GM12878 (cell line): ENCODE measurements at regions not wholly inside any gene's neighbourhood (a gene's known extent, or its start where the extent isn't known, plus 50 kb on each side); places are given as distances from the start of the nearest gene placed in this dataset.

ENCODE experiments used
- ATAC-seq: fragments of 200-7000 bp; cut with Tn5 transposase; 3 replicates; pipeline ENCODE4 v1.9.1; 2020; ENCODE audit warnings: mild to moderate bottlenecking, moderate library complexity
- BruUV-seq: library from RNA; stranded (reverse); fragments of 400-500 nt; replicated peaks from 2 replicates; lab custom pipeline; 2021; lab: Mats Ljungman, UMichigan
- CTCF ChIA-PET: fragments of 300-600 bp; sonication (Branson Sonifier 250); formaldehyde crosslinking; extraction: SDS; loops from one replicate; lab custom pipeline; 2021; ENCODE audit warnings: inconsistent platforms; lab: Yijun Ruan, JAX
- POLR2A ChIA-PET: fragments of 350-600 bp; formaldehyde crosslinking; extraction: SDS; loops from one replicate; lab custom pipeline; 2021; ENCODE audit warnings: inconsistent platforms; lab: Charles Lee
- RAD21 ChIA-PET: fragments of 300-600 bp; sonication (Branson Sonifier 250); formaldehyde crosslinking; loops from one replicate; lab custom pipeline; 2023; ENCODE audit warnings: antibody characterized with exemption; ENCODE audit not compliant: unreplicated experiment; lab: Charles Lee
- SMC1A ChIA-PET: fragments of 300-600 bp; sonication (Branson Sonifier 250); formaldehyde crosslinking; loops from one replicate; lab custom pipeline; 2023; ENCODE audit not compliant: unreplicated experiment, uncharacterized antibody; lab: Charles Lee
- DNase-seq: peaks from one replicate; pipeline ENCODE4 v3.0.0-alpha.2; 2011; ENCODE audit warnings: low read depth, low spot score
- FAIRE-seq: peaks from 3 replicates; lab custom pipeline; 2011; peaks lifted over from hg19 to GRCh38; lab: Jason Lieb, UNC
- H2AFZ ChIP-seq: 2 replicates; pipeline ENCODE4 v1.6.0; 2011; ENCODE audit warnings: low read depth, low read length, control low read depth; ENCODE audit not compliant: control insufficient read depth
- H3K27ac ChIP-seq: 2 replicates; pipeline ENCODE4 v1.5.1; 2011; ENCODE audit warnings: control low read depth; ENCODE audit not compliant: control insufficient read depth, insufficient read depth
- H3K27me3 ChIP-seq, 2 experiments: replicated peaks in 1 of 2; 2 replicates each; pipeline versions ENCODE4 v1.6.0 to v1.6.1; 2011; ENCODE audit warnings: low read length in 1 of 2; ENCODE audit not compliant: control insufficient read depth in 2 of 2, insufficient read depth in 2 of 2
- H3K36me3 ChIP-seq, 2 experiments: 2 replicates each; pipeline ENCODE4 v1.5.1; 2011; ENCODE audit warnings: low read length in 1 of 2; ENCODE audit not compliant: control insufficient read depth in 2 of 2, insufficient read depth in 2 of 2
- H3K4me1 ChIP-seq: 2 replicates; pipeline ENCODE4 v1.6.1; 2011; ENCODE audit warnings: mild to moderate bottlenecking, low read length, moderate library complexity, mixed read lengths; ENCODE audit not compliant: control insufficient read depth, insufficient read depth
- H3K4me2 ChIP-seq: 2 replicates; pipeline ENCODE4 v1.6.0; 2011; ENCODE audit warnings: control low read depth; ENCODE audit not compliant: control insufficient read depth, insufficient read depth
- H3K4me3 ChIP-seq: fragments of 200-600 bp; sonication (generic); 2 replicates; pipeline ENCODE4 v1.5.1; 2016
- H3K79me2 ChIP-seq: 2 replicates; pipeline ENCODE4 v1.6.0; 2011; ENCODE audit warnings: low read length; ENCODE audit not compliant: control insufficient read depth, insufficient read depth
- H3K9ac ChIP-seq: 2 replicates; pipeline ENCODE4 v1.8.0; 2011; ENCODE audit warnings: low read length, control low read depth, mixed read lengths; ENCODE audit not compliant: control insufficient read depth, insufficient read depth
- H3K9me3 ChIP-seq: replicated peaks from 3 replicates; pipeline ENCODE4 v1.5.1; 2011; ENCODE audit warnings: mild to moderate bottlenecking, low read length; ENCODE audit not compliant: control insufficient read depth, insufficient read depth
- H4K20me1 ChIP-seq: 2 replicates; pipeline ENCODE4 v1.6.0; 2011; ENCODE audit not compliant: control insufficient read depth, insufficient read depth
- CHD2 ChIP-seq: IDR thresholded peaks from 2 replicates; pipeline ENCODE4 v1.6.1; 2011; ENCODE audit warnings: low read depth, low read length, improper control_type of control experiment, borderline replicate concordance
- GABPA ChIP-seq: IDR thresholded peaks from 2 replicates; pipeline ENCODE4 v1.6.1; 2014; ENCODE audit warnings: antibody characterized with exemption, low read depth, mild to moderate bottlenecking, inconsistent platforms
- IRF5 ChIP-seq: fragments of 450-650 bp; IDR thresholded peaks from 2 replicates; pipeline ENCODE4 v1.6.1; 2017; ENCODE audit warnings: borderline replicate concordance
- KAT2A ChIP-seq: conservative IDR thresholded peaks from 2 replicates; pipeline ENCODE4 v1.6.1; 2011; ENCODE audit warnings: low read depth, low read length; ENCODE audit not compliant: control insufficient read depth
- MAX ChIP-seq: IDR thresholded peaks from 2 replicates; pipeline ENCODE4 v1.6.1; 2012; ENCODE audit warnings: low read depth, low read length, improper control_type of control experiment
- NFIC ChIP-seq: IDR thresholded peaks from 2 replicates; pipeline ENCODE4 v1.6.1; 2012; ENCODE audit warnings: low read depth, mild to moderate bottlenecking, inconsistent platforms, low read length, moderate library complexity
- NFYB ChIP-seq: IDR thresholded peaks from 2 replicates; pipeline ENCODE4 v1.6.1; 2011; ENCODE audit warnings: low read depth, mild to moderate bottlenecking, low read length, improper control_type of control experiment, moderate library complexity; ENCODE audit not compliant: insufficient read depth
- PAX5 ChIP-seq: IDR thresholded peaks from 2 replicates; pipeline ENCODE4 v1.6.1; 2011; ENCODE audit warnings: low read depth, low read length, borderline replicate concordance
- POLR2A ChIP-seq: IDR thresholded peaks from 2 replicates; pipeline ENCODE4 v1.6.1; 2011; ENCODE audit warnings: low read depth, mild to moderate bottlenecking, low read length
- REST ChIP-seq: IDR thresholded peaks from 2 replicates; pipeline ENCODE4 v1.6.1; 2012; ENCODE audit warnings: mild to moderate bottlenecking, low read depth, low read length
- SKIL ChIP-seq: fragments of 450-650 bp; IDR thresholded peaks from 2 replicates; pipeline ENCODE4 v1.6.1; 2017; ENCODE audit warnings: mild to moderate bottlenecking, low read depth, inconsistent platforms; ENCODE audit not compliant: poor library complexity, severe bottlenecking
- SMAD1 ChIP-seq: fragments of 450-650 bp; IDR thresholded peaks from 2 replicates; pipeline ENCODE4 v1.6.1; 2018; ENCODE audit warnings: mild to moderate bottlenecking, low read depth; ENCODE audit not compliant: partially characterized antibody
- TCF12 ChIP-seq: IDR thresholded peaks from 2 replicates; pipeline ENCODE4 v1.6.1; 2011; ENCODE audit warnings: low read depth, mild to moderate bottlenecking, low read length
- TCF3 ChIP-seq: IDR thresholded peaks from 2 replicates; pipeline ENCODE4 v1.6.1; 2012; ENCODE audit warnings: low read depth, mild to moderate bottlenecking, low read length, borderline replicate concordance; ENCODE audit not compliant: insufficient read depth
- ZNF384 ChIP-seq: IDR thresholded peaks from 2 replicates; pipeline ENCODE4 v1.6.1; 2012; ENCODE audit warnings: low read depth, mild to moderate bottlenecking, low read length, improper control_type of control experiment, borderline replicate concordance
- ZSCAN29 ChIP-seq: fragments of 450-650 bp; IDR thresholded peaks from 2 replicates; pipeline ENCODE4 v1.6.1; 2017; ENCODE audit warnings: mild to moderate bottlenecking, moderate library complexity
- WGBS: methylation state at CpG from one replicate; pipeline ENCODE4 v1.1.6; 2016; ENCODE audit warnings: low lambda C conversion rate; ENCODE audit not compliant: insufficient replicate concordance, insufficient coverage; ENCODE audit errors: missing lambda C conversion rate; 5-methylcytosine and 5-hydroxymethylcytosine counted together
- in situ Hi-C: fragments of 300-500 bp; cut with MboI; formaldehyde crosslinking; loops from 9 replicates; pipeline ENCODE4 v1.14.3; 2018; ENCODE audit warnings: mixed read lengths
- intact Hi-C: fragments of 100-400 bp; cut with micrococcal nuclease; formaldehyde crosslinking; loops from one replicate; pipeline ENCODE4 v1.14.2; 2022; ENCODE audit not compliant: unreplicated experiment

- peaks cover 12% of the 10 kb centered on the region for H3K4me1 ChIP-seq
- ChIA-PET POLR2A (no interaction called here), SMC1A (interaction anchor here (1.0 kb wide), 1 partner anchor 12 kb away, joined by 3 read pairs; no protein-coding TSS in a partner anchor), RAD21 (no interaction called here), CTCF (no interaction called here)
- H4K20me1 ChIP-seq, result no peaks in the 10 kb centered on the region
- H3K79me2 ChIP-seq, result no peaks in the 10 kb centered on the region
- H3K27ac ChIP-seq, result no peak overlapping the region
- intact Hi-C loops (no loop called here), in situ Hi-C loops (loop anchor here (10.0 kb wide), 1 partner anchor 551 kb away; no protein-coding TSS in a partner anchor)
- FAIRE-seq (no peak), ATAC-seq (no peak), DNase-seq (no peak)
- H3K9me3 ChIP-seq, result no peaks in the 10 kb centered on the region; the same call in 2 of the 3 replicates
- no peak overlapping the region for H2AFZ ChIP-seq
- H3K27me3 ChIP-seq, result no peaks in the 10 kb centered on the region
- H3K36me3 ChIP-seq, result no peaks in the 10 kb centered on the region
- H3K9ac ChIP-seq, result no peak overlapping the region
- no TSS peak for BruUV-seq
- no peak overlapping the region for H3K4me2 ChIP-seq
- no peak overlapping the region for H3K4me3 ChIP-seq
- WGBS, result 27% methylated on average over 17 of the region's 17 CpGs
- TF ChIP-seq ZSCAN29 (no peak), SKIL (no peak), TCF12 (no peak), REST (no peak), ZNF384 (no peak), CHD2 (no peak), PAX5 (no peak), SMAD1 (no peak), MAX (no peak), POLR2A (no peak), KAT2A (no peak), NFIC (no peak), TCF3 (no peak), NFYB (no peak), GABPA (no peak), IRF5 (no peak)
Observed at GRCh38 chr5:6183391-6184390, 194.7 kb downstream of the MED10 start.
